Activated CD4-positive, CD25-positive, alpha-beta regulatory T cell treated with anti-CD3 and anti-CD28 coated beads, Interleukin-2, amount 50 U/mL, for 16 hours (primary cell): ENCODE measurements at regions not wholly inside any gene's neighbourhood (a gene's known extent, or its start where the extent isn't known, plus 50 kb on each side); places are given as distances from the start of the nearest gene placed in this dataset.

Experiments
- DNase-seq: peaks from one replicate; pipeline ENCODE4 v3.0.0-alpha.2; 2020; ENCODE audit warnings: low read depth, low spot score

DNA sequence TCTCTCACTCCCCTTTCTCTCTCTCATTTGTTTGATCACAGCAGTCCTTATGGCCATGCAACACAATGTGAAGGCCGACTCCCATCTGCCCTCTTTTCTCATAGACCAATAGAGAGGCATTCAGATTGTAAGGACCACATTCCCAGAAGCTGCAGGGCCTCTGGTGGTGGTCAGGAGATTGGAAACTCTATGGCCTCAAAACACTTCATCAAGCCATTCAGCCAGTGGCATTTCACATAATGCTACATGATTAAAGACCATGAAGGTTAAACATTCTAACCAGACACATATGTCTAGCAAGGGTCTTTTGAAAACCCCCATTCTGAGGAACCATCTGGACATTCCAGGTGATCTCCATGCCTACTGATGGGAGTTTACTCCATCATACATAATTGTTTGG, 769.5 kb upstream of the CXADR start:
- no peak for DNase-seq

DNA sequence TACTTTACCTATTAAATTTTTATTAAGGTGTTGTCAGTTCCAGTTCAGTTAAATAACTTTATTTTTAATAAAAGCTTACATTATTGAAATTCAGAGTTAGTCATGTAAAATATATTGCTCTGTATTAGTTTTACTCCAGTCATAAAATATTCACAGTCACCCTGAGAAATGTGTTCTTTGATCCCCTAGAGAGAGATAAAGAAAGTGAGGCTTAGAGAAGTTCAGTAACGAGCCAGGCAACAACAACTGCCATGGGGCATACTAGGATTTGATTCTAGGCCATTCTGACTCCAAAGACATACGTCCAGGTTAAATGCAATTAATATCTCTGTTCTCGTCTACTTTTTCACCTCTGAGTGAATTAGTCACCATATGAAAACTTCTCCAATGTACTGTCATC, 761.9 kb upstream of the CXADR start:
- DNase-seq: no peak

DNA sequence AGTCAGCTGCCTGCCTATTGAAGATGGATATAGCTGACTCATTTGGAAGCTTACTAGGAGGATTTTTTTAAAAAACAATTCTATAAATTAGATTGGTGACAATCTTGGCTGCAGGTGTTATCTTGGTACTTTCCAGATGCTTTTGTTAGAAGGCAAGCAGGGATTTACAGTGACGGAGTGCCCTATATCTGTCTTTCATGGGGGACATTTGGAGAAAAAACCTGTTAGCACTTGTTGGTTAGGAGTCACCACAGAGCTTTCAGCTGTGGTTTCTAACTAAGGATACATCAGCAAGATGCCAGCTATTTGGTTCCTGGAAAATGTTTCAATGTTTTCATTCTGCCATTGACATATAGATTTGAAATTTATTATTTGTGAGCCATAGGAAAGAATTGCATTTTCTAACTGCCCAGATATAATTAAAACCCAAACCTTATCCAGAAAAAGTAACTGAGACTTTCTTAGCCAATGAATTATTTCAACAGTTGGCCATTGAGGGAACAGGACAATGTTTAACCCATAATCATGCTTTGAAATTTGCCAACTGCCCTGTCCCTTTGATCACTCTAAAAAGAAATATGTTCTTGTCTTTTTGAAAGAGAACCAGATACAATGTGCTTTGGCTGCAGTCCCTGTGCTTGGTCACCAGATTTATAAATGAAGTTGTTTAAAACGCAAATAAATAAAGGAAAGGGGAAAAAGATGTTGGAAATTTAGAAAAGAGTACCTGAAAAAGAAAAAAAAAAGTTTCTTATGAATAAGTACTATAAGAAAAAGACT, 761.0 kb upstream of the CXADR start:
- DNase-seq: no peak

DNA sequence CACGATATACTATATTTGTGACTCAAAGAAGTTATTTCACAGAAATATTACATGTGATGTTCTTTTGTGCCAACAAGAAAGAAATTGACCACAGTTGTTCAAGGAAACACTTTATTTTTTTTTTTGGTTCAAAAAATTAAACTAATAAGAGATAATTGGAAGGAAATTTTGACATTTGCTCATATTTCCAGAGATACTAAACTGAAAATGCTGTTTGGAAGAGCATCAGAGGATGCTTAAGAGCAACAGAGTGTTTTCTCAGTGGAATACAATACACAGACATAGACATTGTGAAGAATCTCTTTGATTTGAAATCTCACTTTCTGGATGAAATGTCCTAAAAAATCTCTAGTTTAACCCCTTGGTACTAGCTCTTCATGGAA, 760.4 kb upstream of the CXADR start:
- no peak for DNase-seq

DNA sequence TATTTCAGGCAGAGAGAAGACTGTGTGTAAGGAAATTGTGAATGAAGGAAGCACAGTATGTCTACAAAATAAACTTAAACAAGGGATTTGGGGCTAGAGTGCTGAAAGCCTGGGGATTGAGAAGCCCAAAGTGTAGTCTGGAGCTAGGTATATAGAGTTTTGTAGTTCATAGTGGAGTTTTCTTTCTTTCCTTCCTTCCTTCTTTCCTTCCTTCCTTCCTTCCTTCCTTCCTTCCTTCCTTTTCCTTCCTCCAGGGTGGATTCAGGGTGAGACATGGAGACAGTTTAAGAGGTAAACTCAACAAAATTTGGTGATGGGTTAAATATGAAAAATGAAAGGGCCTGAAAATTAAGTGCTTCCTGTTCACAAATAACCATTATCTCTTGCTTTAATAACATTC, 757.8 kb upstream of the CXADR start:
- DNase-seq: no peak

DNA sequence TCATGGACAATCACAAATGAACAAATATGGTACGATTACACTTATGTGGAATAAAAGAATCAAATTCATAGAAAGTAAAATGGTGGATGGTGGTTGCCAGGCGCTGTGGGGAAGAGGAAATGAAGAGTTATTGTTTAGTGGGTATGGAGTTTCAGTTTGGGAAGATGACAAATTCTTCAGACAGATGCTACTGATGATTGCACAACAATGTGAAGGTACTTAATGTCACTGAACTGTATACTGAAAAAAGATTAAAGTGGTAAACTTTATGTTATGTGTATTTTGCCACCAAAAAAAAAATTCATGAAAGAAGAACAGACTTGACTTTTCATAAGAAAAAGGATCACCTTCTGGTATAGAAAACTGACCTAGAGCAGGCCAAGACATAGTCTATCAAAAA, 745.6 kb upstream of the CXADR start:
- DNase-seq: no peak

DNA sequence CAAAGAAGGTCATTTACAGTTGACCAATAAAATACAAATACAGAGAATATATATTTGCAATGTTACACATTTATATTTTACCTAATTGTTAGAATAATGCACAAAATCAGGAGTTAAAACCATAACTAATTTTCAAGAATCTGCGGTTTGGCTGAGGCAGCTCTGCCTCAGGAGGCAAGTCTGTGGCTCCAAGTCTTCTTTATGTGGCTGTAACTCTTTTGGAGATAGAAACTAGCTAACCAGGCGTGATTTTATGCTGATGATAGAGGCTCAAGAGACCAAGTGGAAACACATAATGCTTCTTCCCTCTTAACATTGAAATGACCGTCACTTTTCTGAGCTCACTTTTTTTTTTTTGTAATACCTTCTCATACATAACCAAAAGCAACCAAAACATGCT, 744.7 kb upstream of the CXADR start:
- DNase-seq: no peak

DNA sequence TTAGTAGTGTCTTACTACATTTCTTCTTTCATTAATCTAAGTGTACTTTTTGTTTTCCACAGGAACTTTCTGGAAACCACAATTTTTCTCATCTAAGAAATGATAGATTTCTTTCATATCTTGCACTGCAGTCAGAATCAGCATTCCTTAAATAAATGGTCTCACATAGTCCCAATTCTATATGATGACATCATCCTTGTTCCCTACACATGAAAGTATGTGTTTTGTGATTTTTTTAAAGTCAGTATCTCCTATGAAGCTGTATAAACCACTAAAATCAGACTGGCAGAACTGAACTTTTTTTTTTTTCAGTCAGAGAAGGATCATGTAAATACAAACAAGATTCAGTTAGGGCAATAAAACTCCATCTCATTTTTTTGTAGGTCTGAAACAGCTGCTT, 742.6 kb upstream of the CXADR start:
- no peak for DNase-seq

DNA sequence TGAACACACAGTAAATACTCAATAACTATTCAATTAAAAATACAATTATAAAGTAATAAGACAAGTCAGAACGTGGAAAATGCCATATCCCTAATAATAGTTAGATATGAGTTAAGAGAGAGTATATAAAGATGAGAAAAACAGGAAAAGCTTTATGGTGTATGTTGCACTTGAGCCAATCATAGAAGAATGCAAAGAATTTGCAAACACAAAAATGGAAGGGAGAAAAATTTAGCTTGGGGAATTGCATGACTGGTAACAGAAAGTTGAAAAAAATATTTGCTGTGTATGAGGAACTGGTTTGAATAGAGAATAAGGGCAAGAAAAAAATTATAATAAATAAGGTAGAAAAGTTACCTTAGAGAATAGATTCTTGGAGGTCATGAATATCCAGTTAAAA, 739.6 kb upstream of the CXADR start:
- no peak for DNase-seq

DNA sequence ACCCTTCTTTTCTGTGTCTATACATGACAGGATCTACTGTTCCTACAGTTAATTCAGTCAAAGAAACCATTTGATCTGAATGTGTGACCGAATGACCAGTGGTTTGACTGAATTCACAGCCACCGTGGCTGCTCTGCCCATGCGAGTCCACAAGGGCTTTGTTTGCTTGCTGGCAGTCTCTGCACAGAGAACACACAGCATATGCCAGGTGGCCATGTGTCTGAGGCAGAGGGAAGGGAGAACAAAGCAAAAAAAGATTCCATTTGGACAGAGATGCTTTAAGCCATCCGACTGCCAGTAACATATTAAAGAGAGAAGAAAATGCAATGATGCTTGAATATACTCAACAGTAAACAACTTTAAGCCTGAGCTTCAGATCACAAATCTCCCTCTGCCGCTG, 737.8 kb upstream of the CXADR start:
- no peak for DNase-seq

DNA sequence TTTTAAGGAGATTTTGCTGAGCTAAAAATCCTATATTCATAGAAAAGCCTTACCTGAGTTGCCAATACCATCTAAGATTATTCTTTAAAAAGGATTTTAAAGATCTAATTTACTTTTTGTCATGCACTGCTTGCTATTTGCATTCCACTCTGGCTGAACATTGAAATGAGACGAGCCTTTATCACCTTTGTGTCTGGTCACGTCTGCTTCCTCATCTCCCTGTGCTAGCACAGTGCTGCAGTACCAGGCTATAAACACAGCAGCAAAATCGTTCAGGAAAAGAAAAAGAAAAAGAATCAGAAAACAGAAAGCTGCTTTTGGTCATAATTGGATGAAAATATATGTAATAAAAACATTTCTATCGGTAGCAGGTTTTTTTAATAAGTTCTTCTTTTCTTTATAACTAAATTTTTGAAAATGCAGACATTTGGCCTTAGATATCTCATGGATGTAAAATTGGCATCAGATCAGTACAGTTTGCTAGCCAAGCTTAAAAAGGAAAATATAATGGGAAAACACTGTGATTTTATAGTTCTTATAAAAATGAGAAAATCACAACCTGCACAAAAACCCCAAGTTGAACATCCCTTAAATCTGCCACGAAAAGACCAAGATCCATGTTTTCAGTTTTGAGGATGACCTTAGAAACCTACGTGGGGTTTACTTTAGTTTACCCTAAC, 735.7 kb upstream of the CXADR start:
- no peak for DNase-seq

DNA sequence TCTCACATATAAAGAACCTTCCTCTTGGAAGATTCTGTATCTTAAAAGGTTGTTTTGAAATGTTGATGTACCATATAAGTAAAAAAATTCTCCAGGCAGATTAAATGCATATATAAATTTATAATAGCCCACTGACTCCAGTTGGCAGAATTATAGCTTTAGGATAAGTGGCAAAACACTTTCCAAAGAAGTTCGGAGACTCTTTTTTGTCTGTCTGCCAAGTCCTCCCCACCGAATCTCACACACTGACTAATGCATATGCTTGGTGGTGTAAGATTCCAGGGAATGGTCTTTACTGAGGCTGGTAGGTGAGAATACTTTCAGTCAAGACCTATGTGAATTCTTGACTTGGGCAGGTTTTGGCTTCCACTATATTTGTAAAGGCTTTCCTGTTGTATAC, 724.3 kb upstream of the CXADR start:
- DNase-seq: no peak

DNA sequence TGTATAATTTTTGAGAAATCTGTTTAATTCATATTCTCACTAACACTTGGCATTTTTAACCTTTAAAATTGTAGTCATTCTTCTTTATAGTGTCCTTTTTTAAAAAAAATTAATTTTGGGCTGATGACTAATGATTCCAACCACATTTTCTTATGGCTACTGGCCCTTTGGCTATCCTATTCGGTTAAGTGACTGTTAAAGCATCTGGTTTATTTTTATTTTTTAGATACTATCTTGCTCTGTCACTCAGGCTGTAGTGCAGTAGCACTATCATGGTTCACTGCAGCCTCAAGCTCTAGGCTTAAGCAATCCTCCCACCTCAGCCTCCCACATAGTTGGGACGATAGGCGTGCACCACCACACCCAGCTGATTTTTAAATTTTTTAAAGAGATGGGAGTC, 723.2 kb upstream of the CXADR start:
- no peak for DNase-seq

DNA sequence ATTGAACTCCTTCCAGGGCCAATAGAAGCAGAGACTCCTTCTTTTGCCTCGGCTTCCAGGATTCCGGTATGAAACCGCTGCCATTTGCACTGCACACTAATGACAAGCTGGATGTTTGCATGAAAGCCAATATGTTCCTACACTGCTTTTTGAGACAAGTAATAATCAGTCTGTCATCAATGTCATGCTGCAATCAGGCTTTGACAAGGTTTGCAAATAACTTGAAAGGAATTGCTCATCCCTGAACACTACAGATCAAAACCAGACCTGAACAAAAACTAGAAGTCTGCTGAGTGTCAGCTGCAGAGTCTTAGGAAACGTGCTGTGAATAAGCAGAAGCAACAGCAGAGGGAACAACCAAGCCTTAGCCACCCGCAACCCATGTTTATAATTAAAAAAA, 720.7 kb upstream of the CXADR start:
- DNase-seq: no peak

DNA sequence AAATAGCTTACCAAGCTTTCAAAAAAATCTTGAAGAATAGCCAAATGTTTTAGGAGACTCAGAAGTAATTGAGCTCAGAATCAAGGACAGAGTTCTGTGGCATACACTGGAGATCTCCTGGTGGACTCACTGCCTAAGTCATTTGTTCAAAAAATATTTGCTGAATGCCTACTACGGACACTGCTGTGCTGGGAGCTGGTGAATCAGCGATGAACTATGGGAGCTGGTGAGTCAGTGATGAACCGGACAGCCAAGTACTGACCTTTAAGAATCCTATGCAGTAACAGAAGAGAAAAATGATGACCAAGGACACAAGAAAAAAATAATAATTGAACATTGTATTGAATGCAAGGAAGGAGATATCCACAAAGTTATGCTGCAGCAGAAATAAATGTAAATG, 717.9 kb upstream of the CXADR start:
- DNase-seq: no peak

DNA sequence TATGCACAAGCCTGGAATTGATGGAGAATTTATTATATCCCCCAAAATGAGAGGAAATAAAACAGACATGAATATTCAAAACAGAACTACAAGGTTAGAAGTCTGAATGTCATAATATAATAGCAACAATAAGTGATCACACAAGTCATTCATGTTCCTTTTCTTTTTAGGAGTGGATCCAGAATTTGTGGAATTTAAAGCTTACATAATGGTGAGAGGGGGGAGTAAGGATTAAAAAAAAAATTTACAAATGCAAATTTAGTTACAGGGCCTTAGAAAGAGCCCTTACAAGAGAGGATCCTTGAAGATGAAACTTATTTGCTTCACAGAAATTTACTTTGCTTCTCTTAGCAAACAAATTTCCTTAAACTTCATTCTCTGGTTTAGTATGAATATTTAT, 716.1 kb upstream of the CXADR start:
- no peak for DNase-seq

DNA sequence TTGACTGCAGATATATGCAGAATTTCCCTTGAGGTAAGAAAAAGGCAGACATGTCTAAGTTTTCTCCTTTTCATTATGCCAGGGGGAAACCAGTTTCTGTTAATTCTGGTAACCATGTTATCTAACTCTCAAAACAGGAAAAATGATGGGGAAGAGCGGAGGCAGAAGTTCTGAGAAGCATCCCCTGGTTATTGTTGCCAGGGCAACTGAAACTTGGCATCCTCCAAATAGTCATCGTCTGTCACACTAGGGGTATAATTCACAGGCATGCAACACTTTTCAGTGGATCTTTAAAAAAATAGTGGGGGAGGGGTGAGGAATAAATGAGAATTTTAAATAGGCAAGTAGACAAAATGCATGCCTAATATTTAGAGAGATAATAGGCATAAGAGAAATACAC, 715.3 kb upstream of the CXADR start:
- DNase-seq: no peak

DNA sequence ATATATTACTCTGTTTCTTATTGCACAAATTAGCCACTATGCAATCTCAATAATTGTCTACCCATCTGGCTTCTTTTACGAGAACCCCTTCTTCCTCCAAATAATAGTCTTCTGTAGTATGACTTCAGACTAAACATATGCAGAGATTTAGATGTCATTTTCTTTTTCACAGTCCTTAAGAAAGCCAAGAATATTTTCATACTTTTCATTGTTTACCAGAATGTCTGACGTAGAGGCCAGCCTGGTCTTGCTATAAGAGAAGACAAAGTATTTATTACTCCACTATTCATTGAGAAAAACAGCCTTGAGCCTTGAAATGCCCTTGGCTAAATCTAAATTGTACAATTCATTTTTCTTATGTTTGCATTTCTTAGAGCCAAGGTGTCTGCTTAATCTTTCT, 714.9 kb upstream of the CXADR start:
- no peak for DNase-seq

DNA sequence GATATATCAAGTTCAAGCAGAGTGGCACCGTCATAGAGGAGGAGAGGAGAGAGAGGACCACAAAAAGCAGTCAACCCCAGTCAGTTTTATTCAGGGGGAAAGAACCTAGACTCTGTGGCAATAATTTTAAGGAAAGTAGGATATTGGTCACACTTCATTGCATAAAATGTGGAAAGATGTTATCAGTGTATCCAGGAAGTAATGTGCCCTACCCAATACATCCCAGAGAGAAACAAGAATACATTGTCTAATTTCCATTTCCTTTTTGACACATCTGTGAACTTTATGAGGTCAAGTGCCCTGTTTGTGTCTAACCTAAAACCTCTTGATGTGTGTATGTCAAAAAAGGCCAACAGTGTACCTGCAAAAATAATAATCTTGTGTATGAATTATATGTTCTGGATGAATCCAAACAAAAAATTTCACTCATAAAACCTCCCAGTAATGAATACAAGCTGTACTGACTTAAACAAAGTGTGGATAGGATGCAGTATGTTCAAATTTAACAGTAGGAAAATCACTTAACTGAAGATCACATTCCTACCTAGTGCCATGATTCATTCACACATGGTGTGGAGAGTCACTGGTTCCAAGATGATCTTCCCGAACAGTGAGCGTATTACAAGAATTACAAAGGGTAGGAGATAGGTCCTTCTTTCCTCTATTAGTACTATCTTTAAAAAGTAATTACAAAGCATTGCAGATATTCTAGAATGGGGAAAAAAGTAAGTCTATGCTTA, 712.1 kb upstream of the CXADR start:
- no peak for DNase-seq

DNA sequence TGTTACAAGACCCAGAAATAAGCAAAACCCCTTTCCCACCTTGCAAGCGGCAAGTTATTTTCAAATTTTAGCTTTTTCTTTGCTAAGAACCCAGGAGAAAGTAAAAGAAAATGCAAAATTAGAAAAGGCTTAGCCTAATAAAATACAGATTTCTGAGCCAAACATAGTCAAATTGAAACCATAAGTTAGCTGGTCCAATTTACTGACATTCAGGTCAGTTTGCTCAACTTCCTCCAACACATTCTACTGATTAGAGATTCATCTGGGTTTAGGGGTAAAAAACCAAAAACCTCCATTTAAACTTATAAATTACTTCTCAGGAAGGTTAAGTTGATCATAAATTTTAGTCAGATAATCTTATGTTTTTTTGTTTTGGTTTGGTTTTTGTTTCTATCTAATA, 701.8 kb upstream of the CXADR start:
- DNase-seq: no peak

DNA sequence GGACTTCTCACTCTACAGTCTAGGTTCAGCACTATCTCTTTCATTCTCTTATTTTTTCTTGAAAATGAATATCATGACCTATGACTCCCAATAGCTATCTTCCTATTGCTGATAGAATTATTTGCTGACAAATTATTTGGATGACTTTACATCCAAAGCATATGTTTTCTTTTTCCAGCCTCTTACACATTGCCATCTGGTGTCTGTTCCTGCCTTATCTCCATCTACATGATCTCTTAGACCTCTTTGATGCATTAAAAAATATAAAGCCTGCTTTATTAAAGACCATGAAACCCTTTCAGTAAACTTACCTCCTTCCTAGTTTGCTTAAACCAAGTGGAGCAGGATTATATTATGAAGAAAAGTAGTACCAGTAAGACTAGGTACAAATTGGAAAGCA, 700.9 kb upstream of the CXADR start:
- no peak for DNase-seq

DNA sequence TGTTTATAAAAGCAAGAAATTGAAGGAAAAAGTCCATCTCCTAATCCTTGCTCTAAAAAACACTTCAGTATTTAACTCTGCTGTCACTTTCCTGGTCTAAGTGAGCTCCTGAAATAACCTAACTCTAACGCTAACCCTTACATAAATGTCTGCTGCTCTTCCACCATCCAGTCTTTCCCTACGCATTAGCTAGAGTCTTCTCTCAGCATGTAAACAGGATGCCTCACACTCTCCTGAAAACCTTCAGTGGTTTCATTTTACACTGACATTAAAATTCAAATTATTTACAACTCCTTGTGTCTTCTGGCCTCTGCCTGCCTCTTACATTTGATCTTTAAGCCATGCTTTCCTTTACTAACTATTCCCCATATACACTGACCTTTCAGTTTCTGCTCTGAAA, 697.6 kb upstream of the CXADR start:
- no peak for DNase-seq

DNA sequence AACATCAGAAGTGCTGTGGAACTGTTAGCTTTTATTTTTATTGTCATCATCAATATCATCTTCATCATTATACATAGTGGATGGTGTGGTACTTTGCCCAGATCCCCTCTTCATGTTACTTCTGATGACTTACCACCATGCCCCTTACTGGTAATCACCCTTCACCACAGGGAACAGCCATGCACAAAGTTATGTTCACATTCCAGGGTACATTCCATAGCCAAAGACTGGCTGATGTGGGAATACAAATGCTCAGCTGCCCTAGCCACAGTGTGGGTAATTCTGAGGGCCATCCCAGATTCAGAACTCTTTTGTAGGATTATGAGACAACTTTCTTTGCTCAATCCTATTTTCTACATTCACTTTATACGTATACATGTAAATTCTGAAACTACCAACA, 691.3 kb upstream of the CXADR start:
- DNase-seq: no peak
